ENCODE measurements at regions not wholly inside any gene's neighbourhood (a gene's known extent, or its start where the extent isn't known, plus 50 kb on each side); places are given as distances from the start of the nearest gene placed in this dataset.

DNA sequence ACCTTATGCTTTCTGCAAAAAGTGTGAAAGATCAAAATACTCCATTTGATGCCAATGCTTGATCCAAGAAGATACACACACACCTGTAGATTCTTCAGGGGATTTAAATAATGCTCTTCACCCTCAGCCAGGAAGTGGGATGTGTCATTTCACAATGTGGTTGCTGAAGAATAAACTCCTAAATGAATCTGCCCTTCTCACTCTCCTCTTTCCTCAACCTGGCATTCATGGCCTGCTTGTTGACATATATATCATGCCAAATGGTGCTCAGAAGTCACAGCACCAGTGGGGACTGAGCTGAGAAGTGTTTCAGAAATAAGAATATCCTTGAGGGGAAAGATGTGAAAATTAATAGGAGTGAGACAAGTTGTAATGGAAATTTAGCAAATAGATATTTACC, 146.6 kb upstream of the ARHGEF26 start:
- Histone ChIP-seq H3K4me3 (ENCODE audit: low read length, poor library complexity, severe bottlenecking) (no peak overlapping the region), H4K20me1 (ENCODE audit: insufficient read depth, low read length, poor library complexity, severe bottlenecking) (no peaks in the 10 kb centered on the region), H3K4me2 (ENCODE audit: low read depth, low read length, poor library complexity, severe bottlenecking) (no peak overlapping the region), H3K36me3 (ENCODE audit: insufficient read depth, low read length) (no peaks in the 10 kb centered on the region), H3K9ac (ENCODE audit: low read depth, low read length, poor library complexity, severe bottlenecking) (no peak overlapping the region), H3K4me1 (ENCODE audit: insufficient read depth, low read length, poor library complexity, severe bottlenecking) (no peaks in the 10 kb centered on the region), H3F3A (ENCODE audit: low read depth) (no peaks in the 10 kb centered on the region), H3K9me3 (ENCODE audit: insufficient read depth, low read depth, low read length) (no peaks in the 10 kb centered on the region), H2AFZ (ENCODE audit: low read length) (no peak overlapping the region), H3K79me2 (ENCODE audit: insufficient read depth, low read length) (no peaks in the 10 kb centered on the region), H3K9me2 (replicated peaks; ENCODE audit: low read depth, low read length) (no peaks in the 10 kb centered on the region), H3K27me3 (ENCODE audit: insufficient read depth, low read length, poor library complexity, severe bottlenecking) (no peaks in the 10 kb centered on the region)
- no peak for TF ChIP-seq CTCF (conservative IDR thresholded peaks at IDR 0.05; ENCODE audit: low read length)
- no peak for TF ChIP-seq EZH2phosphoT487 (IDR thresholded peaks at IDR 0.05; ENCODE audit: borderline replicate concordance)

- Histone ChIP-seq H4K20me1 (ENCODE audit: insufficient read depth, low read length, poor library complexity, severe bottlenecking) (no peaks in the 10 kb centered on the region), H3K9me2 (replicated peaks; ENCODE audit: low read depth, low read length) (no peaks in the 10 kb centered on the region), H3K4me1 (ENCODE audit: insufficient read depth, low read length, poor library complexity, severe bottlenecking) (no peaks in the 10 kb centered on the region), H3K9me3 (ENCODE audit: insufficient read depth, low read depth, low read length) (no peaks in the 10 kb centered on the region), H3K9ac (ENCODE audit: low read depth, low read length, poor library complexity, severe bottlenecking) (no peak overlapping the region), H3K4me3 (ENCODE audit: low read length, poor library complexity, severe bottlenecking) (no peak overlapping the region), H2AFZ (ENCODE audit: low read length) (no peak overlapping the region), H3F3A (ENCODE audit: low read depth) (no peaks in the 10 kb centered on the region), H3K36me3 (ENCODE audit: insufficient read depth, low read length) (no peaks in the 10 kb centered on the region), H3K4me2 (ENCODE audit: low read depth, low read length, poor library complexity, severe bottlenecking) (no peak overlapping the region), H3K79me2 (ENCODE audit: insufficient read depth, low read length) (no peaks in the 10 kb centered on the region), H3K27me3 (ENCODE audit: insufficient read depth, low read length, poor library complexity, severe bottlenecking) (no peaks in the 10 kb centered on the region)
- no peak for TF ChIP-seq CTCF (conservative IDR thresholded peaks at IDR 0.05; ENCODE audit: low read length)
- TF ChIP-seq EZH2phosphoT487 (IDR thresholded peaks at IDR 0.05; ENCODE audit: borderline replicate concordance) = no peak
Observed at GRCh38 chr3:153976891-153977554, 144.2 kb upstream of the ARHGEF26 start.

DNA sequence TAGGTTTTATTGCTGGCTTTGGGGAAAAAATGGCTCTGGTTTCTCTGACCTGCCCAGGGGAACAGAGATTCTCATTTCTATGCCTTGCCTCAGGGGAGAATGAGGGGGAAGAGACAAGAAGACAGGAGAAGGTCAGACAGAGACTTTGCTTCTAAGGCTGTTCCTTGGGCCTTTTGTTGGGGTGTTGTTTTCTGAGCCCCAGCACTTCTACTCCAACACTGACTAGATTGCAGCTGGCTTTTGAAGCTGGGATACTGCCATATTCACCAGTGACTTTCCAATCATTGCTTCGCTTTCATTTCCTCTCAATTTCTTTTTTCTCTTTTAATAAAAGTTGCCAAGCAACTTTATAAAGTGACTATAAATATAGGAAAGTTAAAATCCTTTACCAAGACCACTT, 143.2 kb upstream of the ARHGEF26 start:
- Histone ChIP-seq H3K4me1 (ENCODE audit: insufficient read depth, low read length, poor library complexity, severe bottlenecking) (no peaks in the 10 kb centered on the region), H2AFZ (ENCODE audit: low read length) (no peak overlapping the region), H3K9me2 (replicated peaks; ENCODE audit: low read depth, low read length) (no peaks in the 10 kb centered on the region), H3K79me2 (ENCODE audit: insufficient read depth, low read length) (no peaks in the 10 kb centered on the region), H3K4me2 (ENCODE audit: low read depth, low read length, poor library complexity, severe bottlenecking) (no peak overlapping the region), H3K9me3 (ENCODE audit: insufficient read depth, low read depth, low read length) (no peaks in the 10 kb centered on the region), H4K20me1 (ENCODE audit: insufficient read depth, low read length, poor library complexity, severe bottlenecking) (no peaks in the 10 kb centered on the region), H3K4me3 (ENCODE audit: low read length, poor library complexity, severe bottlenecking) (no peak overlapping the region), H3K36me3 (ENCODE audit: insufficient read depth, low read length) (no peaks in the 10 kb centered on the region), H3K9ac (ENCODE audit: low read depth, low read length, poor library complexity, severe bottlenecking) (no peak overlapping the region), H3F3A (ENCODE audit: low read depth) (no peaks in the 10 kb centered on the region), H3K27me3 (ENCODE audit: insufficient read depth, low read length, poor library complexity, severe bottlenecking) (no peaks in the 10 kb centered on the region)
- TF ChIP-seq EZH2phosphoT487 (IDR thresholded peaks at IDR 0.05; ENCODE audit: borderline replicate concordance) = no peak
- no peak for TF ChIP-seq CTCF (conservative IDR thresholded peaks at IDR 0.05; ENCODE audit: low read length)
